Nephron progenitor cell (in vitro differentiated cells): ENCODE measurements at regions not wholly inside any gene's neighbourhood (a gene's known extent, or its start where the extent isn't known, plus 50 kb on each side); places are given as distances from the start of the nearest gene placed in this dataset.

Source experiments
- DNase-seq: peaks from one replicate; pipeline ENCODE4 v3.0.0; 2021
- H3K27ac Mint-ChIP-seq: 2 replicates; pipeline ENCODE4 v1.8.0; 2021; ENCODE audit warnings: mild to moderate bottlenecking, moderate library complexity, mixed read lengths
- H3K27me3 Mint-ChIP-seq: 2 replicates; pipeline ENCODE4 v1.8.0; 2021; ENCODE audit warnings: mild to moderate bottlenecking, low read depth, mixed read lengths; ENCODE audit not compliant: poor library complexity
- H3K36me3 Mint-ChIP-seq: 2 replicates; pipeline ENCODE4 v1.8.0; 2021; ENCODE audit warnings: low read depth, mixed read lengths
- H3K4me1 Mint-ChIP-seq: 2 replicates; pipeline ENCODE4 v1.8.0; 2021; ENCODE audit warnings: mixed read lengths
- H3K4me3 Mint-ChIP-seq: 2 replicates; pipeline ENCODE4 v1.8.0; 2021; ENCODE audit warnings: mild to moderate bottlenecking, moderate library complexity, mixed read lengths
- H3K9me3 Mint-ChIP-seq: 2 replicates; pipeline ENCODE4 v1.8.0; 2021; ENCODE audit warnings: mild to moderate bottlenecking, moderate library complexity, mixed read lengths
- CTCF ChIP-seq: fragments of 200-600 bp; sonication (generic); IDR thresholded peaks from 2 replicates; pipeline ENCODE4 v1.5.0; 2021; ENCODE audit warnings: antibody characterized with exemption

- no peak for DNase-seq
- peaks cover 23% of the 10 kb centered on the region for H3K4me1 Mint-ChIP-seq
- no peaks in the 10 kb centered on the region for H3K27me3 Mint-ChIP-seq
- peak overlapping the region; percentile 9 for H3K27ac Mint-ChIP-seq
- TF ChIP-seq CTCF = no peak
- H3K9me3 Mint-ChIP-seq = peaks cover 8% of the 10 kb centered on the region
- H3K4me3 Mint-ChIP-seq = no peak overlapping the region
- peaks cover 8% of the 10 kb centered on the region for H3K36me3 Mint-ChIP-seq
Measured at GRCh38 chr12:24252602-24253001, 303.1 kb upstream of the SOX5 start.

GRCh38 chr12:24246934-24247333 is 297.5 kb upstream of the SOX5 start:
- no peak for TF ChIP-seq CTCF
- no peaks in the 10 kb centered on the region for H3K4me1 Mint-ChIP-seq
- DNase-seq = no peak
- H3K4me3 Mint-ChIP-seq = no peak overlapping the region
- no peaks in the 10 kb centered on the region for H3K27me3 Mint-ChIP-seq
- H3K9me3 Mint-ChIP-seq = no peaks in the 10 kb centered on the region
- H3K27ac Mint-ChIP-seq = peak overlapping the region; percentile 17
- no peaks in the 10 kb centered on the region for H3K36me3 Mint-ChIP-seq

DNA sequence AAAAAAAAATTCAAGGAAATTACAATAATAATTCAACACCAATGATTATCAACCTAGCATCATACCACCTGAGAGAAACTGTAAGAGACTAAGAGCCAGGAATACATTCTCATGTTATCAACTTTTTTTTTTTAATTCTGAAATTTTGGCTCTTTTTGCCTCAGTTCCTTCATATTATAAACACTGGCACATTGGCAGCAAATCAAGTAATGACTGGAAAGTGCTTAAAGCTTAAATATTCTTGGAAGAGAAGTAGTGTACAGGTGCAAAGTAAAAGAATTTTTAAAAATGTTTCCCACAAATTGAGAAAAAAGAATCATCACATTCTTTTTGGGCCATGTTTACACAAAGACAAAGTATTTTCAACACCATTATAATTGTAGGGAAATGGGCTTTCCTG is 296.9 kb upstream of the SOX5 start:
- Mint-ChIP-seq H3K4me3 (no peak overlapping the region), H3K27me3 (no peaks in the 10 kb centered on the region), H3K9me3 (no peaks in the 10 kb centered on the region), H3K27ac (no peak overlapping the region), H3K4me1 (no peaks in the 10 kb centered on the region), H3K36me3 (no peaks in the 10 kb centered on the region)
- DNase-seq = no peak
- TF ChIP-seq CTCF = no peak

GRCh38 chr12:24244801-24245200 is 295.3 kb upstream of the SOX5 start:
- H3K9me3 Mint-ChIP-seq = no peaks in the 10 kb centered on the region
- H3K4me1 Mint-ChIP-seq = no peaks in the 10 kb centered on the region
- H3K36me3 Mint-ChIP-seq = no peaks in the 10 kb centered on the region
- H3K27me3 Mint-ChIP-seq = no peaks in the 10 kb centered on the region
- no peak overlapping the region for H3K4me3 Mint-ChIP-seq
- no peak overlapping the region for H3K27ac Mint-ChIP-seq
- no peak for DNase-seq
- TF ChIP-seq CTCF = no peak

DNA sequence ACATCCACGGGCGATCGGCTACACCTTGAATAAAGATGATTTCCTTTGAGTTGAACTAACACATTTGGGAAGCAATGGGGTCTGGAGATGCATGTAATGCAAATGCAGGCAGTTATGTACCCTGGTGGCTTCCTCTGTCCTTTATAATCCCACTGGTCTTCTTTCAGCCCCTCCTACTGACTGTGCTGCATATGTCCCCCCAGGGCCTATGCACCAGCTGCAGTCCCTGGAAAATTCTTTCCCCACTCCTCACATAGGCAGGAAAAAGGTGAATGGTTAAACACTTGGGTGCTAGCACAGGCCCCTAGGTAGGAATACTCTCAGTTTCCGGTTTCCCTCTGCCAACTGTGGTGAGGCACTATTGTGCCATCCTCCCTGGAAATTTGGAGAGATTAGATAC is 294.8 kb upstream of the SOX5 start:
- no peak overlapping the region for H3K27ac Mint-ChIP-seq

More for the DNA sequence above, 294.8 kb upstream of the SOX5 start:
- H3K36me3 Mint-ChIP-seq = no peaks in the 10 kb centered on the region
- no peaks in the 10 kb centered on the region for H3K27me3 Mint-ChIP-seq
- TF ChIP-seq CTCF = no peak
- no peaks in the 10 kb centered on the region for H3K4me1 Mint-ChIP-seq
- DNase-seq = no peak
- H3K9me3 Mint-ChIP-seq = no peaks in the 10 kb centered on the region
- H3K4me3 Mint-ChIP-seq = no peak overlapping the region
